ENCODE measurements at regions not wholly inside any gene's neighbourhood (a gene's known extent, or its start where the extent isn't known, plus 50 kb on each side); places are given as distances from the start of the nearest gene placed in this dataset.

DNA sequence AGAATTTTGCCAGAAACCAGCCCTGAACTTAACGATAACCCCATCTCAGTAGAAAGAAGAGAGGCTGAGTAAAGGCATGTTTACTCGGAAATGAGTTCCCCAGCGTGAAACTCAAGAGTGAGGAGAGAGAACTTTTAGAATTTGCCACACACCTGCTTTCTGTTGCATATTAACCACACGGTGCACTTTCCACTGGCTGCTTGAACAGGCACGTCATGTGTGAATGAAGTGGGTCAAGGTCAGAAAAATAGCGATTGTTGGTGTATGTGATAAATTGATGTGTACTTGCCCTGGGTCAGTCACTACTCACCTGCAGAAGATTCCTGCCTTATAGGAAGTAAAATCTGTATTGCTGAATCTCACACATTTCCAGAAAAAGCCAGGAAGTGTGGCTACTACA is 395.7 kb downstream of the TRIML1 start:
- Histone ChIP-seq H2AK5ac (ENCODE audit: low read depth, low read length) (no peak overlapping the region), H4K91ac (ENCODE audit: low read depth, low read length, poor library complexity) (no peak overlapping the region), H3K27me3 (ENCODE audit: control insufficient read depth in 3 of 3, insufficient read depth in 3 of 3, low read depth in 1 of 3, low read length in 3 of 3) (no peaks in the 10 kb centered on the region), H3K23ac (ENCODE audit: low read depth, low read length, poor library complexity) (no peak overlapping the region), H3K4ac (ENCODE audit: low read length) (no peak overlapping the region), H3K14ac (ENCODE audit: low read length) (no peak overlapping the region), H3K9me3 (replicated peaks in 1 of 2; ENCODE audit: control insufficient read depth in 2 of 2, insufficient read depth in 1 of 2, low read depth in 1 of 2, low read length in 2 of 2) (peaks cover 0 to 3% of the 10 kb centered on the region in 2 donors), H3K4me3 (ENCODE audit: low read length in 2 of 2) (no peak overlapping the region), H4K8ac (ENCODE audit: low read depth, low read length) (no peak overlapping the region), H2BK12ac (ENCODE audit: low read length) (no peak overlapping the region), H2AFZ (ENCODE audit: low read length) (no peak overlapping the region), H3K4me2 (ENCODE audit: insufficient read depth, low read length, poor library complexity, severe bottlenecking) (no peak overlapping the region), H3K18ac (ENCODE audit: low read length) (no peak overlapping the region), H2BK15ac (ENCODE audit: low read length) (no peak overlapping the region), H3K36me3 (replicated peaks in 1 of 2; ENCODE audit: control insufficient read depth in 2 of 2, insufficient read depth in 2 of 2, low read length in 2 of 2) (no peaks in the 10 kb centered on the region), H2BK5ac (ENCODE audit: low read length) (no peak overlapping the region), H3K79me1 (ENCODE audit: low read depth, low read length) (no peaks in the 10 kb centered on the region), H3K27ac (replicated peaks; ENCODE audit: low read length) (no peak overlapping the region), H3K9ac (ENCODE audit: low read depth, low read length, poor library complexity) (no peak overlapping the region), H3K4me1 (ENCODE audit: control insufficient read depth in 2 of 2, insufficient read depth in 1 of 2, low read depth in 1 of 2, low read length in 2 of 2) (no peaks in the 10 kb centered on the region), H2BK120ac (ENCODE audit: low read depth, low read length) (no peak overlapping the region)
- DNase-seq (ENCODE audit: low spot score), result no peak
- WGBS, 2 donors (ENCODE audit: extremely low coverage in 2 of 2, insufficient read length in 2 of 2, insufficient replicate concordance in 1 of 2), result no CpG with 5 or more reads among the region's 6 CpGs

DNA sequence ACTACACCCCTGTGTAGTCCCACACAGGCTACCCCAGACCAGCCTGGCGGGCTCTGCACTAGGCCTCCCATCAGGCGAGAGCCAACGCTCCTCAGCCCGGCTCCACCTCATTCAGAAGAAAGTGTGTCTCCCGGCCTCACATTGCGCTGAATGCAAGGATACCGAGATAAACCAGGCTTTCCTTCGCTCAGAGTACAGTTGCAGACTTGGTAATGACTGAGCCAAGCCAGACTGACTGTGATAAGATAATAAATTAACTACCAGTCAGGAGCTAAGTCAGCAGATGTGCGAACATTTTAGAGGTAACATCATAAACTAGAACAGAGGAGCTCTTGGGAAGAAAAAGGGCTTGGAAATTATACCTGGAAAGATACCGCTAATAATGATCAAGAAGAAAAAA is 397.6 kb downstream of the TRIML1 start:
- Histone ChIP-seq H3K4ac (ENCODE audit: low read length) (no peak overlapping the region), H2BK15ac (ENCODE audit: low read length) (no peak overlapping the region), H2BK12ac (ENCODE audit: low read length) (no peak overlapping the region), H3K4me2 (ENCODE audit: insufficient read depth, low read length, poor library complexity, severe bottlenecking) (no peak overlapping the region), H3K79me1 (ENCODE audit: low read depth, low read length) (no peaks in the 10 kb centered on the region), H3K14ac (ENCODE audit: low read length) (no peak overlapping the region), H3K27me3 (ENCODE audit: control insufficient read depth in 3 of 3, insufficient read depth in 3 of 3, low read depth in 1 of 3, low read length in 3 of 3) (no peaks in the 10 kb centered on the region), H2BK120ac (ENCODE audit: low read depth, low read length) (no peak overlapping the region), H3K4me1 (ENCODE audit: control insufficient read depth in 2 of 2, insufficient read depth in 1 of 2, low read depth in 1 of 2, low read length in 2 of 2) (no peaks in the 10 kb centered on the region), H3K4me3 (ENCODE audit: low read length in 2 of 2) (no peak overlapping the region), H3K36me3 (replicated peaks in 1 of 2; ENCODE audit: control insufficient read depth in 2 of 2, insufficient read depth in 2 of 2, low read length in 2 of 2) (no peaks in the 10 kb centered on the region), H4K91ac (ENCODE audit: low read depth, low read length, poor library complexity) (no peak overlapping the region), H4K8ac (ENCODE audit: low read depth, low read length) (no peak overlapping the region), H3K27ac (replicated peaks; ENCODE audit: low read length) (no peak overlapping the region), H3K9ac (ENCODE audit: low read depth, low read length, poor library complexity) (no peak overlapping the region), H3K9me3 (replicated peaks in 1 of 2; ENCODE audit: control insufficient read depth in 2 of 2, insufficient read depth in 1 of 2, low read depth in 1 of 2, low read length in 2 of 2) (peaks cover 0 to 3% of the 10 kb centered on the region in 2 donors), H2AK5ac (ENCODE audit: low read depth, low read length) (no peak overlapping the region), H2AFZ (ENCODE audit: low read length) (peak overlapping the region; percentile 44), H3K18ac (ENCODE audit: low read length) (peak overlapping the region; percentile 7), H2BK5ac (ENCODE audit: low read length) (no peak overlapping the region), H3K23ac (ENCODE audit: low read depth, low read length, poor library complexity) (no peak overlapping the region)
- no CpG with 5 or more reads among the region's 10 CpGs for WGBS, 2 donors (ENCODE audit: extremely low coverage in 2 of 2, insufficient read length in 2 of 2, insufficient replicate concordance in 1 of 2)
- no peak for DNase-seq (ENCODE audit: low spot score)

DNA sequence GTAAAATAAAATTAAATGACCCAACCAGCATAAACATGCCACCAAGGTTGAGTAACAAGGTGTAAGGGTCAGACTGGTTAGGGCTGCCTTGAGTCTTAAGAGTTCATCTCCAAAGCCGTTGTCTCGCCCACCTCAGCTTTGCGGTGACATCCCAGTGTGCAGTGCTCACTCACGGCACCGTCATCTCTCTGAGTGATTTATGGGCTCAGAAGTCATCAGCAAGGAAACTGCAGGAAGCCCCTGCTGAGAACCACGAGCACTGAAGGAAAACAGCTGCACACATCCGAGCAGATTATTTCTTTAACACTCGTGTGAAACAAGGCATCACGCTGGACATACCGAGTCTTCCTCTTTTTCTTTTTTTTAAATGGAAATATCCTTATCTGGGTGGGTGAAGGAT is 411.1 kb downstream of the TRIML1 start:
- no CpG with 5 or more reads among the region's 10 CpGs for WGBS, 2 donors (ENCODE audit: extremely low coverage in 2 of 2, insufficient read length in 2 of 2, insufficient replicate concordance in 1 of 2)
- no peak overlapping the region for H3K27ac ChIP-seq (replicated peaks; ENCODE audit: low read length)

DNA sequence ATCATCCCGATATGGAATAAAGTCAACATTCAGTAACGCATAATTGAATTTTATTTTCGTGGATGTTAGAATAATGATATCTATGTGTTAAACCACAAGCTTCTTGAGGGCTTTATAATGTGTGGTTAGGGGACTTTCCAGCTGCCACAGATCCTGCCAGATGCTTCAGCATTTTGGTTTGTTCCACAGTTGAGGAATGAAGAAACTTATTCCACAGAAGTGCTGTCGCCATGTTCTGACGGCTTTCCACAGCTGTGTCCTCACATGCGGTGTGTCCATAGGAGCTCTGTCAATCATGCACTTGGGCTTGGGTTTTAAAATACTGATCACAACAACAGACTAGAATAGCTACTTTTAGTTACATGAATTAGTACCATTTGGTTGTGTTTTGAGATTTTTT is 411.9 kb downstream of the TRIML1 start:
- Histone ChIP-seq H4K8ac (ENCODE audit: low read depth, low read length) (no peak overlapping the region), H3K4me1 (ENCODE audit: control insufficient read depth in 2 of 2, insufficient read depth in 1 of 2, low read depth in 1 of 2, low read length in 2 of 2) (no peaks in the 10 kb centered on the region), H4K91ac (ENCODE audit: low read depth, low read length, poor library complexity) (no peak overlapping the region), H2BK15ac (ENCODE audit: low read length) (no peak overlapping the region), H3K4me3 (ENCODE audit: low read length in 2 of 2) (no peak overlapping the region), H2AK5ac (ENCODE audit: low read depth, low read length) (no peak overlapping the region), H3K36me3 (replicated peaks in 1 of 2; ENCODE audit: control insufficient read depth in 2 of 2, insufficient read depth in 2 of 2, low read length in 2 of 2) (no peaks in the 10 kb centered on the region), H2BK120ac (ENCODE audit: low read depth, low read length) (no peak overlapping the region), H3K27me3 (ENCODE audit: control insufficient read depth in 3 of 3, insufficient read depth in 3 of 3, low read depth in 1 of 3, low read length in 3 of 3) (no peaks in the 10 kb centered on the region), H3K18ac (ENCODE audit: low read length) (no peak overlapping the region), H3K14ac (ENCODE audit: low read length) (no peak overlapping the region), H2BK5ac (ENCODE audit: low read length) (no peak overlapping the region), H3K4ac (ENCODE audit: low read length) (no peak overlapping the region), H3K9me3 (replicated peaks in 1 of 2; ENCODE audit: control insufficient read depth in 2 of 2, insufficient read depth in 1 of 2, low read depth in 1 of 2, low read length in 2 of 2) (no peaks in the 10 kb centered on the region), H3K27ac (replicated peaks; ENCODE audit: low read length) (no peak overlapping the region), H3K4me2 (ENCODE audit: insufficient read depth, low read length, poor library complexity, severe bottlenecking) (no peak overlapping the region), H3K79me1 (ENCODE audit: low read depth, low read length) (peaks cover 2% of the 10 kb centered on the region), H2BK12ac (ENCODE audit: low read length) (no peak overlapping the region), H2AFZ (ENCODE audit: low read length) (no peak overlapping the region), H3K9ac (ENCODE audit: low read depth, low read length, poor library complexity) (no peak overlapping the region), H3K23ac (ENCODE audit: low read depth, low read length, poor library complexity) (no peak overlapping the region)
- no peak for DNase-seq (ENCODE audit: low spot score)
- WGBS, 2 donors (ENCODE audit: extremely low coverage in 2 of 2, insufficient read length in 2 of 2, insufficient replicate concordance in 1 of 2), result no CpG with 5 or more reads among the region's 6 CpGs

More for the DNA sequence above, 411.1 kb downstream of the TRIML1 start:
- H3K9ac ChIP-seq (ENCODE audit: low read depth, low read length, poor library complexity), result peak overlapping the region; percentile 44
- no peaks in the 10 kb centered on the region for H3K9me3 ChIP-seq (replicated peaks in 1 of 2; ENCODE audit: control insufficient read depth in 2 of 2, insufficient read depth in 1 of 2, low read depth in 1 of 2, low read length in 2 of 2)
- no peaks in the 10 kb centered on the region for H3K4me1 ChIP-seq (ENCODE audit: control insufficient read depth in 2 of 2, insufficient read depth in 1 of 2, low read depth in 1 of 2, low read length in 2 of 2)
- peak overlapping the region; percentile 49 for H2BK15ac ChIP-seq (ENCODE audit: low read length)
- H2AK5ac ChIP-seq (ENCODE audit: low read depth, low read length), result no peak overlapping the region
- no peak for DNase-seq (ENCODE audit: low spot score)
- H3K4me3 ChIP-seq (ENCODE audit: low read length in 2 of 2), result no peak overlapping the region
- no peak overlapping the region for H3K4me2 ChIP-seq (ENCODE audit: insufficient read depth, low read length, poor library complexity, severe bottlenecking)
- no peak overlapping the region for H2BK12ac ChIP-seq (ENCODE audit: low read length)
- H3K18ac ChIP-seq (ENCODE audit: low read length), result peak overlapping the region; percentile 85
- H3K36me3 ChIP-seq (replicated peaks in 1 of 2; ENCODE audit: control insufficient read depth in 2 of 2, insufficient read depth in 2 of 2, low read length in 2 of 2), result no peaks in the 10 kb centered on the region
- H2AFZ ChIP-seq (ENCODE audit: low read length), result no peak overlapping the region
- no peaks in the 10 kb centered on the region for H3K27me3 ChIP-seq (ENCODE audit: control insufficient read depth in 3 of 3, insufficient read depth in 3 of 3, low read depth in 1 of 3, low read length in 3 of 3)
- H4K91ac ChIP-seq (ENCODE audit: low read depth, low read length, poor library complexity), result no peak overlapping the region
- peak overlapping the region; percentile 85 for H3K23ac ChIP-seq (ENCODE audit: low read depth, low read length, poor library complexity)
- no peak overlapping the region for H3K14ac ChIP-seq (ENCODE audit: low read length)
- no peak overlapping the region for H3K4ac ChIP-seq (ENCODE audit: low read length)
- H2BK120ac ChIP-seq (ENCODE audit: low read depth, low read length), result no peak overlapping the region
- H3K79me1 ChIP-seq (ENCODE audit: low read depth, low read length), result peaks cover under 1% of the 10 kb centered on the region
- H4K8ac ChIP-seq (ENCODE audit: low read depth, low read length), result peak overlapping the region; percentile 96
- H2BK5ac ChIP-seq (ENCODE audit: low read length), result no peak overlapping the region

All from neuronal stem cell (in vitro differentiated cells).